HG02981 (cell line): ENCODE measurements at regions not wholly inside any gene's neighbourhood (a gene's known extent, or its start where the extent isn't known, plus 50 kb on each side); places are given as distances from the start of the nearest gene placed in this dataset.

Source experiments
- ATAC-seq: cut with Tn5 transposase; IDR thresholded peaks from one replicate; pipeline ENCODE4 v1.9.1; 2021; ENCODE audit warnings: mild to moderate bottlenecking, moderate library complexity; ENCODE audit not compliant: unreplicated experiment

DNA sequence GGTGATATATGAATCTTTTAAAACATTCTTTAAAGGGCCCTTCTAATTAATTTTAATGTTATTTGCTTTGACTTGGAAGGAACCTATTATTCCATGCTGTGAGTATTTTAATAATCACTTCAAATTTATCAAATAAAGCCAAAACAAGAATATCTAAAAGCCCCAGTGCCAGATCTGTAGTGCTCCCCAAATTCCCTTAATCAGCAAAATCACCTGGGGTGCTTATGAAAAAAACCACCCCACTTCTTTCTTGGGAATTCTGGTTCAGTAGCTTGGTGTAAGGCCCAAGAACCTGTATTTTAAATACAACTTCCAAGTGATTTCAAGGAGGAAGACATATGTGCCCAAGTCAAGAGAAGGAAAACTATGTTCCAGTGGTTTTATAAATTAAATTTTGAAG is 202.4 kb upstream of the OSR1 start:
- no peak for ATAC-seq

- no peak for ATAC-seq
Measured at GRCh38 chr2:19559596-19560240, 201.3 kb upstream of the OSR1 start.

DNA sequence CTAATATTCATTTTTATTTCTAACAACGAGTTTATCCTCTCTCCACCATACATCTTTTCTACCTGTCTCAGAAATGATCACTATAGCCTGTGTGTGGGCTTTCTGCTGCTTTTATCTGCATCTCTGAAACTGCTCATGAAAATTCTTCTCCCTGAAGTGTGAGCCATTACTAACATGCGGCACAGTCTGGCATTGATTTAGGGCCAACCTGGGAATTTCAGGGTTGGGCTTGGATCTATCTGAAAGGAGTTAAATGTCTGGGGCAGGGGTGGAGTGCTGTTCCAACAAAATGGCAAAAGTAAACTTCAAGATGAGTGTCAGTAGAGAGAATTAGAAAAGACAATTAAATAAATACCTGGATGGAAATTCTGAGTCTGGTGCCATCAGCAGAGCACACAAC is 198.2 kb upstream of the OSR1 start:
- no peak for ATAC-seq

GRCh38 chr2:19554520-19554919 is 196.1 kb upstream of the OSR1 start:
- no peak for ATAC-seq

GRCh38 chr2:19552270-19552669 is 193.8 kb upstream of the OSR1 start:
- no peak for ATAC-seq

DNA sequence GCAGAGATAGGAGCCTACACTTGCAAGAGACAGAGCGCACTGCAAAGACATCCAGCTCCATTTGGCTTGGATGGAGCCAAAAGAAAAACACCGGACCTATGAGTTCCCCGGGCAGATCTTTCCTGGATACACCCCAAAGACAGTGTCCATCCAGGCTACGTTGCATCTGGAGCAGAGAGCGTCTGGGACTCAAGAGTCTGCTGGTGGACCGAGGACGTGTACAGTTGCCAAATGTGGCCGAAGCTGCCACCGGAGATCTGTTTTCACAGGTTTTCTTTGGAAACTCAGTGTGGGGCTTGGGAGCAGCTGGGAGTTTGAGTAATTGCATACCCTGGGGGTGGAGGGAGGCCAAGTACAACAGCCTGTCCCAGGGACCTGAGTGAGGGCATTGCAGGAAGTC is 192.3 kb upstream of the OSR1 start:
- no peak for ATAC-seq

- ATAC-seq = no peak
Measured at GRCh38 chr2:19549821-19550220, 191.4 kb upstream of the OSR1 start.

DNA sequence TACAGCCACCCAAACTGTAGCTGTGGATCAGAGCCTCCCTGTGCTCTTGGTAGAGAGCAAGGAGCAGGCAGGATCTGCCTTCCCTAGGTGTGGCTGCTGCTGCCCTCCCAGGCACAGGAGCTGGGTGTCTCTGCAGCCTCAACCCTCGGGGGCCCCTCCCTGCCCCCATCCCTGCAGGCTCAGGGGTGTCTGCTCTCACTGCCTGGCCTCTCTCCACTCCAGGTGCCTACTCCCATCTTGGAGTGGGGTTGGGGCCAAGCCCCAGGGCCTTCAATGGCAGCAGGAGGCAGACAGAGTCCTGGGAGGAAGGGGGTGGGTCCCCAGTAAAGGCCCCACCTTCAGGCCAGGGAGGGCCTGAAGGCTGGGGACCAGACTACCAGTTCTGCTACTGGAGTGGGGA is 189.7 kb upstream of the OSR1 start:
- no peak for ATAC-seq

DNA sequence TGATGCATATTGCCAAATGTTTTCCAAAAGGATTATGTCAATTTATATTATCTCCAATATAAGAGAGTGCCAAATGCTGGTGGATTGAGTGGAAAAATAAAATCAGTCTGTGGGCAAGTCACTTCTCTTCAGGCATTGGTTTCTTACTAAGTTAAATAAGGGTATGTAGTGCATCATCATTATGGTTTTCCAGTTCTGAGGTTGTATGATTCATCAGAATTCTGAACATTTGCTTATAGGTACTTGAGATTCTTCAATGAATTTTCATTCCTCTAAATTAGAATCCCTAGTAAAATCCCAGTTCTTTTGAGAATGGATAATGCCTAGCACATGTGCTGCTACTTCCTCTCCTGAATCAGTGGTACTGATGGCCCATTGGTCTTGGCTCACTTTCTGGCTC is 188.9 kb upstream of the OSR1 start:
- no peak for ATAC-seq

- no peak for ATAC-seq
Measured at GRCh38 chr2:19545507-19545906, 187.1 kb upstream of the OSR1 start.

GRCh38 chr2:19543663-19544383 is 185.4 kb upstream of the OSR1 start:
- no peak for ATAC-seq

DNA sequence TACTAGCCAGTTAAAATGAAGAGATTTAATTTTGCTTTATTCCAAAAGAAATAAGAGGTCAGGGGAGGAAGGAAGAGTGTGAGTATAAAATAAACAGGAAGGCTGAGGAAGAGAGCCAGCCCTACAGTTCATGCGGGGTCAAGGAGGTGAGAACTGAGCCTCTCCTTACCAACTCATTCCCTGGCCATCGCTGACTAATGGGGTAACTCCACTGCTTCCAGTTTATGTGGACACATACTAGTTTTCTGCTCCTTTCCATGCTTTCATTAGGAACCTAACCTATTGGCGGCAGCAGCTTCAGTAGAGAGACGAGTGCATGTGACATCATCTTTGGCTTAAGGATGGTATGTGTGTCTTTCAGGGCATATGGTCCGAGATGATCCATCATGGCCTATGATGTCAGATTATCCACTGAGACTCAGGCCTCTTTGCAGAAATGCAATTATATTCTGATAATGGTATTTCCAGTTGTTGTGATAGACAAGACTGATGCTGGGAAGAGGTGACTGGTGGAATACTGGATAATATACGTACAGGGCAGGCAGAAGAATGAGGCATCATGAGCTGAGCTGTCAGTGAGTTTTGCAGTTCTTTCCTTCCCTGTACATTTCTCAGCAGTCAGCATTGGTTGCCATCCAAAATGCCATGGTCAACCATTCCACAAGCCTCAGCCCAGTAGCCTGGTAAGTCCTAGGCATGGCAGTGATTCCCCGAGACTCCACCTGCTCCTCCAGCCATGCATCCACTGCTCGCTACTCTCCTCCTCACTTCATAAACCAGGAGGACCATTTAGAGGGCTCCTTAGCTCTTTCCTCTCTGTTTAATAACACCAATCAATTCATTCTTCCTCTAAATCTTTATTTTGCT is 184.6 kb upstream of the OSR1 start:
- no peak for ATAC-seq

- no peak for ATAC-seq
Measured at GRCh38 chr2:19541884-19542283, 183.5 kb upstream of the OSR1 start.

GRCh38 chr2:19540739-19541525 is 182.5 kb upstream of the OSR1 start:
- ATAC-seq = no peak

DNA sequence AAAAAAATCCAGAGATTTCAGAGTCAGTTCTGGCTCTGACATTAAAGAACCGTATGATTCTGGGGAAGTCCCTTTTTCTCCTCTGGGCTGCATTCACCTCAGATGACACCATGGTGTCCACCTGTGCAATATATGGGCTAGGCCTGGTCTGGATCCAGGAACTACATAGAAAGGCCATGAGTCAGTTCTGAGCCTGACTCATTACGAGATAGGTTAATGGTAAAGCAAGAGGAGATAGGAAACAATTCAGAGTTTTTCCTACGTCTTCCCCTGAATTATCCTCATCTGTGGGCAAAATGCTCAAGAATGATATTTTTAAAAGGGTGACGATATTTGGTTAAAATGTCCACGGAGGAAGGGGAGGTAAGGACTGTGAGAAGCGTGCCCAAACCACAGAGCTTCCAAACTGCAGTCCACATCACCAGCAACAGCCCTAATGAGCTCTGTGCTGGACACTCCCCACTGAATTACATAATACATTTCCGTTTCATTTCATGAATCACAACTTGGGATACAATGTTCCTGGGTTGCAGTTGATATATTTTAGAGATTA is 180.1 kb upstream of the OSR1 start:
- no peak for ATAC-seq

DNA sequence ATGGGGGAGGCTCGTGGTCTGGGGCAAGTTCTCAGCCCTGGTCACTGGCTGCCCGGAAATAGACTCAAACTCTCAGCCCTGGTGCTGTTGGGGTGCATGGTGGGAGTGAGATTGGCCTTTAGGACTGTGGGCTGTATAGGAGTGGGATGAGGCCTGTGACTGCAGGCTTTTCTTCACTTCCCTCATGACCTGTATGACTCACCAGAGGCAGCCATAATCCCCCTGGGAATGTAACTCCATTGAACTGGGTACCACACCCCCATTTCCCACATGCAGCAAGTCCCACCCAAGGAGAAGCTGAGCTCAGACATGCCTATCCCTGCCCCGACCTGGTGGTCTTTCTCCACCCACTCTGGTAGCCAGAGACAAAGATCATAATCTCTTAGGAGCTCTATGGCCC is 177.7 kb upstream of the OSR1 start:
- no peak for ATAC-seq

DNA sequence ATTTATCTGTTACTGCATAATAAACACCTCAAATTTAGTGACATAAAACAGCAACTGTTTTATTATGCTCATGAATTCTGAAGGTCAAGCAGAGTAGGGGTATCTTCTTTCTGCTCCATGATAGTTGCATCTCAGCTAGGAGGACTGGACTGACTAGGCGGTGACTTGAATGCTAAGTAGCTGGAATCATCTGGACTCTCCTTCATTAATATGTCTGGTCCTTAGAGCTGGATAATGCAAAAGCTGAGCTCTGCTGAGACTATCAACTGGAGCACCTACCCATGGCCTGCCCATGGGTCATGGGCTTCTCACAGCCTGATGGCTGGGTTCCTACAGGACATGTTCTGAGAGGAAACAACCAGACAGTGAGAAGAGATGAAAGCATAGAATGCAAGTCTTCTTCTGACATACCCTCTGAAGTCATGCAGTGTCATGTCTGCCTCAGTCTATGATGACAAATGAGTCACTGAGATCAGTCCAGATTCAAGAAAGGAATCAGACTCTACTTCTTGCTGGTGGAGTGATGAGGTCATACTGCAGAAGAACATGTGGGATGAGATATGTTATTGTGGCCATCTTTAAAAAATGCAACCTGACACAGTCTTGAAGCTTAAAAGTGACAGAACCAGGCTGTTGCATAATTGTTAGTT is 174.2 kb upstream of the OSR1 start:
- ATAC-seq = no peak

- no peak for ATAC-seq
Measured at GRCh38 chr2:19529677-19530076, 171.3 kb upstream of the OSR1 start.

DNA sequence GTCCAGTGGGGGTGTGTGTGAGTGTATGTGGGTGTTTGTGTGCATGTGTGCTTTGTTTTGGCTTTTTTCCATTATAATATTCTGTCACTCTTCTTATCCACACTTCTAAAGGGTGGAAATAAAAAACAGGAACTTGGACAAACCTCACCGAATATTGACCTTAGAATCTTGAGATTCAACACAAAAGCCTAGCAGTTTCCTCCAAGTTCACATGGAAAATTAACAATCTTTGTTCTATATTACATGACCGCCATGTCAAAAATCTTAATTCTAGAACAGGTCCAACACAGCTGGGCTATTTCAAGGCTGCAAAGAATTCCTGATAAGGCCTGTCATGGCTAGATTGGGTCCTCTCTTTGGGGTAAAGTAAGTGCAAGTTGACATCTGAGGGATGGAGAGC is 169.3 kb upstream of the OSR1 start:
- ATAC-seq = no peak

DNA sequence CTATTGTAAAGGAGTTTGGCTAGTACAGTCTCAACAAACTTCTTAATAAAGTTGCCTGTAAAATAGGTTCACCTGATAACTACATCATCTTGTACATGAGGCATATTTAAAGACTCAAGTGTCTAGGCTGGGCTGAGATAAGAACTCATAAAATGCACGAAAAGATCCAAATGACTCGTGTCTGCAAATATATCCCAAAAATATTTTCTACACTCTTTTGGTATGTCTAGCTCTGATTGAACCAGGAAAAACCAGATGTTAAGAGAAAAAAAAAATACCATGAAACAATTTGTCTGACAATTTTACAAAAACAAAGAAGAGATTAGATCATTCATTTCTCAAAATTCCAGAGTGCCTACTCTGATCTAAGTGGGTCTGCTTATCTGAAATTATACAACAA is 166.9 kb upstream of the OSR1 start:
- no peak for ATAC-seq
